AG09309 (cell line): ENCODE measurements at regions not wholly inside any gene's neighbourhood (a gene's known extent, or its start where the extent isn't known, plus 50 kb on each side); places are given as distances from the start of the nearest gene placed in this dataset.
A peak's percentile ranks its signal among the peaks of the same experiment; 100 is the strongest.
"Not testable (repeated sequence)": the region's sequence is repeated elsewhere in the genome, so short reads cannot be mapped to it uniquely, and the experiment has no call there.

Experiments used
- DNase-seq: peaks from one replicate; pipeline ENCODE4 v3.0.0-alpha.2; 2010; ENCODE audit warnings: low read depth
- H3K4me3 ChIP-seq: 2 replicates; pipeline ENCODE4 v1.5.1; 2011; ENCODE audit warnings: mild to moderate bottlenecking, low read depth, low read length, moderate library complexity; ENCODE audit not compliant: control insufficient read depth
- CTCF ChIP-seq: IDR thresholded peaks from 2 replicates; pipeline ENCODE4 v1.5.1; 2011; ENCODE audit warnings: mild to moderate bottlenecking, low read depth, low read length, inconsistent platforms; ENCODE audit not compliant: insufficient read depth, control insufficient read depth; ENCODE audit errors: missing control alignments

- DNase-seq: no peak
- TF ChIP-seq CTCF: no peak
- no peak overlapping the region for H3K4me3 ChIP-seq
Observed at GRCh38 chr3:75341324-75342067, 322.6 kb upstream of the FRG2C start.

GRCh38 chr3:75342425-75342824 is 321.7 kb upstream of the FRG2C start:
- TF ChIP-seq CTCF: no peak
- no peak overlapping the region for H3K4me3 ChIP-seq
- DNase-seq: no peak

GRCh38 chr3:75350536-75350935 is 313.6 kb upstream of the FRG2C start:
- not testable (repeated sequence) for H3K4me3 ChIP-seq, DNase-seq

DNA sequence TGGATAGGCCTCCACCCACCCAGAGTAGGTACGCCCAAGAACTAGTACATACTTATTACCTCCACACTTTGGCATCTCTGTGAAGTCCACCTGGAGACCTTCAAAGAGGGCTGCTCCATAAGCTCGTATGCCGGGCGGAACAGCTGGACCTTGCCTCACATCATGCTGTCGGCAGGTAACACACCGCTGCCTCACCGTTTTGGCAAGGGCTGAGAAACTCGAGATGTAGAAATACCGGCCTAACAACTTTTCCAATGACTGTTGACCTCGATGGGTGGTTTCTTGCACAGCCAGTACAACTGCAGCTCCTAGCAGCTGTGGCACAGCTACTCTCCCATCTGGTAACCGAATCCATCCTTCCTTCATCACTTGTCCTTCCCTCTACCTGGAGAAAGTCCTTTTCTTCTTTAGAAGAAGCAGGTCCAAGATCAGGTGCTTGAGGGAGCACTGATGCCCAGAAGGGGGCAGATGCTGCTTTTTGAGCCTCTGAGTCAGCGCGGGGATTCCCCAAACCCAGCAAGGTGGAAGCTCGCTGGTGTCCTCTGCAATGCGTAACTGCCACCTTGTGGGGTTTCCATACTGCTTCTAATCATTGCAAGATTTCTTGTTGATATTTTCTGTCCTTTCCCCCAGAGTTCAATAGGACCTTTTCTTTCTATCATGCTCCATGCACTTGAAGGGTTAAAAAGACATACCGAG is 301.9 kb upstream of the FRG2C start:
- DNase-seq, H3K4me3 ChIP-seq: not testable (repeated sequence)

DNA sequence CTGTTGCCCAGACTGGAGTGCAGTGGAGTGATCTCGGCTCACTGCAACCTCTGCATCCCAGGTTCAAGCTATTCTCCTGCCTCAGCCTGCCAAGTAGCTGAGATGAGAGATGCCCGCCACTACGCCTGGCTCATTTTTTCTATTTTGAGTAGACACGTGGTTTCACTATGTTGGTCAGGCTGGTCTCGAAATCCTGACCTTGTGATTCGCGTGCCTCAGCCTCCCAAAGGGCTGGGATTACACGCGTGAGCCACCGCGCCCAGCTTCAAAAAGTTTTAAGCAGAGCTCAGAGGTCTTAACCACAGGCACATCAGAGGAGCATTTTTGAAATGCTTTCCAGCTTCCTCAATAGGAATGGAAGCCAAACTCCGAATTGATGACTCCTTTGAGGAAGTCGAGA is 291.2 kb upstream of the FRG2C start:
- peak; percentile 2 for DNase-seq
- not testable (repeated sequence) for H3K4me3 ChIP-seq

- not testable (repeated sequence) for DNase-seq, H3K4me3 ChIP-seq
Observed at GRCh38 chr3:75379840-75380239, 284.3 kb upstream of the FRG2C start.

DNA sequence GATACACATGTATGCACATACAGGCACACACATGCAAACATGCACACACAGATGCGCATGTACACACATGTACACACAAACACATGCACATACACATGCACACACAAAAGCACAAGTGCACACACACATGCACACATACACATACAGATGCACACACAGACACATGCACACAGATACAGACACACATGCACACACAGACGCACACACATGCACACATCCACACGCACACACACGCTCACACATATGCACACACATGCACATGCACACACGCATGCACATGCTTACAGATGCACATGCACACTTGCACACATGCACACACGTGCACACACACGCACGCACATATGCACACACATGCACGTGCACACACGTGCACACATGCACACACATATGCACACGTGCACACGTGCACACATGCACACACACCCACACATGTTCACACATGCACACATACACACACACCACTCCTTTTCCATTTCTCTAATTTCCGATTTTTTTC is 283.8 kb upstream of the FRG2C start:
- no peak overlapping the region for H3K4me3 ChIP-seq
- no peak for TF ChIP-seq CTCF

DNA sequence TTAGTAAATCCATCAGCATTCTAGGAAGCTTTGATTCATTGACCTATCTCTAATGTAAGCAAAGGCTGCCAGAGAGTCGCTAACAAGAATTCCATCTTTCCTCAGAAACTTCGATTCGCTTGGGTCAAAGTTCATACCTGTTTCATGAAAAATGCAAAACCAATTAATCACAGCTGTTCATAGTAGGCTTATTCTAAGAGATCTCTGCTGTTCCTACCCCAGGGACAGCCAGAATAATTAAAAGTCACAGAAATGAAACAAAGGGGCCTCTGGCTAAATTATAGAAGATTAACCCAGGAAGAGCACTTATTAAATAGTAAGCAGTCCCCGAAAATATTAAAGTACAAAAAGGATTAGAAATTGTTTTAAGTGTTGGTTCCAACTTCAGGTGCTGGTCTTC is 280.1 kb upstream of the FRG2C start:
- not testable (repeated sequence) for H3K4me3 ChIP-seq, DNase-seq

More for the DNA sequence above, 283.8 kb upstream of the FRG2C start:
- DNase-seq: no peak

- peak; percentile 7 for DNase-seq
- H3K4me3 ChIP-seq: not testable (repeated sequence)
Observed at GRCh38 chr3:75388486-75389124, 275.5 kb upstream of the FRG2C start.

- not testable (repeated sequence) for H3K4me3 ChIP-seq, DNase-seq
Observed at GRCh38 chr3:75393288-75393694, 270.8 kb upstream of the FRG2C start.

GRCh38 chr3:75394102-75394501 is 270.0 kb upstream of the FRG2C start:
- not testable (repeated sequence) for H3K4me3 ChIP-seq, DNase-seq

DNA sequence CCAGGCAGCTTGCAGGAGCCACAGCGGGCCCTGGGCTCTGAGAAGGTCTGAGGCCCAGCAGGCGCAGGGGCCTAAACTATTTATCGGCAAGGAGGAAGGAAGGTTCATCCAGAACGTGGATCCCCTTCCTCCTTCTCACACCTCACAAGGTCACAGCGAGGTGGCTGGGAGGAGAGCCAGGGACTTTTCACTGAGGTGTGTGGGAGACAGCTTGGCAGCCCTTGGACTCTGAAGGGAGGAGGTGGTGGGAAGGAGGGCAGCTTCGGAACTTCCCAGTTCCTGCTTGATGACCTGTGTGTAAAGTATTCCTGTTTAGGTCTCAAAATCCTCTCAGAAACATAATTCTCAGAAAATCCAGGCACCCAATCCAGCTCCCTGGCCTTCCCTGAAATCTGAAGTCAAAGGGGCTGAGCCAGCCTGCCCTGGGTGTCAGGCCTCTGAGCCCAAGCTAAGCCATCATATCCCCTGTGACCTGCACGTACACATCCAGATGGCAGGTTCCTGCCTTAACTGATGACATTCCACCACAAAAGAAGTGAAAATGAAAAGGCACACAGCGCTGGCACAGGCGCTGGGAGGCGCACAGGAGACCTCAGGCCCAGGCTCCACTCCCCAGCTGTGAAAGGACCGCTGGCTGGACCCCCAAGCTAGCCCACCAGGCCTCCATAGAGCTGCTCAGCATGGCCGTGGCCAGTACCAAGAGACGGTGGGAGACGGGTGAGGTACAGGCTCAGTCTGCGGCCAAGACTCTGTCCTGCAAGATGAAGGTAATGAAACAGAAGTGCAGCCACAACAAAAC is 269.4 kb upstream of the FRG2C start:
- H3K4me3 ChIP-seq, DNase-seq: not testable (repeated sequence)
